ENCODE measurements at regions not wholly inside any gene's neighbourhood (a gene's known extent, or its start where the extent isn't known, plus 50 kb on each side); places are given as distances from the start of the nearest gene placed in this dataset.

GRCh38 chr3:22377421-22377820 is 626.4 kb upstream of the ZNF385D start:
- no peak for TF ChIP-seq ZUFSP (CRISPR knock-in tag; IDR thresholded peaks at IDR 0.05; ENCODE audit: borderline replicate concordance)
- no peak for TF ChIP-seq ZNF709 (CRISPR knock-in tag; IDR thresholded peaks at IDR 0.05)
- TF ChIP-seq AHDC1 (CRISPR knock-in tag; IDR thresholded peaks at IDR 0.05; ENCODE audit: borderline replicate concordance), result no peak
- TF ChIP-seq SMAD3 (CRISPR knock-in tag; IDR thresholded peaks at IDR 0.05), result no peak
- no peak for TF ChIP-seq USF2 (IDR thresholded peaks at IDR 0.05; ENCODE audit: low read depth, low read length)
- no peak for TF ChIP-seq USF2 (CRISPR knock-in tag; IDR thresholded peaks at IDR 0.05; ENCODE audit: borderline replicate concordance)
- no peak for TF ChIP-seq ZNF274 (CRISPR knock-in tag; IDR thresholded peaks at IDR 0.05)
- no peak for TF ChIP-seq KMT2A (CRISPR knock-in tag; IDR thresholded peaks at IDR 0.05)

Data from HepG2 (cell line).